Cardiac muscle cell (in vitro differentiated cells and primary cell): ENCODE measurements at regions not wholly inside any gene's neighbourhood (a gene's known extent, or its start where the extent isn't known, plus 50 kb on each side); places are given as distances from the start of the nearest gene placed in this dataset.
A peak's percentile ranks its signal among the peaks of the same experiment; 100 is the strongest.

Experiments
- DNase-seq, 2 donors: peaks; one replicate each; pipeline versions ENCODE4 v3.0.0 to v3.0.0-alpha.2; 2010 to 2017; ENCODE audit warnings: low read depth in 1 of 2, low spot score in 1 of 2
- H3K27ac ChIP-seq: fragments of 200-600 bp; sonication (generic); 2 replicates; pipeline ENCODE4 v1.5.1; 2016
- H3K27me3 ChIP-seq: fragments of 200-600 bp; sonication (generic); 2 replicates; pipeline ENCODE4 v1.6.0; 2016; ENCODE audit warnings: control low read depth
- H3K36me3 ChIP-seq: fragments of 200-600 bp; sonication (generic); 2 replicates; pipeline ENCODE4 v1.5.1; 2016; ENCODE audit warnings: control low read depth
- H3K4me1 ChIP-seq: fragments of 200-600 bp; sonication (generic); 2 replicates; pipeline ENCODE4 v1.8.1; 2017; ENCODE audit warnings: low read depth, mild to moderate bottlenecking, mixed run types
- H3K4me3 ChIP-seq: fragments of 200-600 bp; sonication (generic); 2 replicates; pipeline ENCODE4 v1.5.1; 2016; ENCODE audit warnings: mild to moderate bottlenecking
- H3K9me3 ChIP-seq: fragments of 200-600 bp; sonication (generic); 2 replicates; pipeline ENCODE4 v1.5.1; 2017; ENCODE audit warnings: low read depth, mild to moderate bottlenecking, control low read depth
- CTCF ChIP-seq: IDR thresholded peaks from 2 replicates; pipeline ENCODE4 v1.5.1; 2012; ENCODE audit warnings: low read depth, mild to moderate bottlenecking, low read length

GRCh38 chr1:229037806-229038405 is 233.0 kb upstream of the RAB4A start:
- H3K9me3 ChIP-seq, result no peaks in the 10 kb centered on the region
- H3K4me3 ChIP-seq, result no peak overlapping the region
- H3K27ac ChIP-seq, result no peak overlapping the region
- H3K4me1 ChIP-seq, result no peaks in the 10 kb centered on the region
- peak in 1 of 2 donors; percentile 33 for DNase-seq
- H3K27me3 ChIP-seq, result peaks cover 15% of the 10 kb centered on the region
- no peaks in the 10 kb centered on the region for H3K36me3 ChIP-seq
- no peak for TF ChIP-seq CTCF

GRCh38 chr1:229040630-229041358 is 230.1 kb upstream of the RAB4A start:
- Histone ChIP-seq H3K36me3 (no peaks in the 10 kb centered on the region), H3K27ac (no peak overlapping the region), H3K4me3 (no peak overlapping the region), H3K27me3 (peaks cover 2% of the 10 kb centered on the region), H3K9me3 (no peaks in the 10 kb centered on the region), H3K4me1 (no peaks in the 10 kb centered on the region)
- no peak for DNase-seq
- TF ChIP-seq CTCF, result no peak

- H3K9me3 ChIP-seq, result no peaks in the 10 kb centered on the region
- H3K4me3 ChIP-seq, result no peak overlapping the region
- H3K27ac ChIP-seq, result no peak overlapping the region
- no peaks in the 10 kb centered on the region for H3K27me3 ChIP-seq
- TF ChIP-seq CTCF, result no peak
- no peak for DNase-seq
- no peaks in the 10 kb centered on the region for H3K36me3 ChIP-seq
- no peaks in the 10 kb centered on the region for H3K4me1 ChIP-seq
Measured at GRCh38 chr1:229041946-229042345, 229.0 kb upstream of the RAB4A start.

GRCh38 chr1:229042482-229042881 is 228.4 kb upstream of the RAB4A start:
- Histone ChIP-seq H3K27ac (no peak overlapping the region), H3K4me3 (no peak overlapping the region), H3K9me3 (no peaks in the 10 kb centered on the region), H3K4me1 (no peaks in the 10 kb centered on the region), H3K27me3 (no peaks in the 10 kb centered on the region), H3K36me3 (no peaks in the 10 kb centered on the region)
- TF ChIP-seq CTCF, result no peak
- no peak for DNase-seq

- no peaks in the 10 kb centered on the region for H3K36me3 ChIP-seq
- no peaks in the 10 kb centered on the region for H3K27me3 ChIP-seq
- no peaks in the 10 kb centered on the region for H3K9me3 ChIP-seq
- no peak for DNase-seq
- TF ChIP-seq CTCF, result no peak
- H3K27ac ChIP-seq, result no peak overlapping the region
- no peaks in the 10 kb centered on the region for H3K4me1 ChIP-seq
- no peak overlapping the region for H3K4me3 ChIP-seq
Measured at GRCh38 chr1:229043115-229043514, 227.8 kb upstream of the RAB4A start.
